GM19467 (cell line): ENCODE measurements at regions not wholly inside any gene's neighbourhood (a gene's known extent, or its start where the extent isn't known, plus 50 kb on each side); places are given as distances from the start of the nearest gene placed in this dataset.
"Not testable (repeated sequence)": the region's sequence is repeated elsewhere in the genome, so short reads cannot be mapped to it uniquely, and the experiment has no call there.

ENCODE experiments used
- ATAC-seq: cut with Tn5 transposase; IDR thresholded peaks from one replicate; pipeline ENCODE4 v1.9.1; 2021; ENCODE audit warnings: mild to moderate bottlenecking, moderate library complexity; ENCODE audit not compliant: unreplicated experiment

- ATAC-seq = no peak
Observed at GRCh38 chr1:94675373-94675772, 133.8 kb upstream of the F3 start.

DNA sequence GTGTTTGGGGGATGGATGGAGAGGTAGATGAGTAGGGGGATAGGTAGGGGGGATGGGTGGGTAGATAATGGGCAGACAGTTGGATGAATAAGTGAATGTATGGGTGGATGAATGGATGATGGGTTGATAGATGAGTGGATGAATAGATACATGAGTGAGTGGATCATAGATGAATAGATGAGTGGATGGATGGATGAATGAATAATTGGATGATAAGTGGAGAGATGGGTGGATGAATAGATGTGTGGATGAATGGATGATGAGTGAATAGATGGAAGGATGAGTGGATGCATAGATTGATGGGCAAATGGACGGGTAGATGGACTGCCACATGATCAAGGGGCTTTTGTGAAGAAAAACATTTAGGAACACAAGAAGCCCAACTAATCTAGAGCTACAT lies 133.3 kb upstream of the F3 start:
- no peak for ATAC-seq

DNA sequence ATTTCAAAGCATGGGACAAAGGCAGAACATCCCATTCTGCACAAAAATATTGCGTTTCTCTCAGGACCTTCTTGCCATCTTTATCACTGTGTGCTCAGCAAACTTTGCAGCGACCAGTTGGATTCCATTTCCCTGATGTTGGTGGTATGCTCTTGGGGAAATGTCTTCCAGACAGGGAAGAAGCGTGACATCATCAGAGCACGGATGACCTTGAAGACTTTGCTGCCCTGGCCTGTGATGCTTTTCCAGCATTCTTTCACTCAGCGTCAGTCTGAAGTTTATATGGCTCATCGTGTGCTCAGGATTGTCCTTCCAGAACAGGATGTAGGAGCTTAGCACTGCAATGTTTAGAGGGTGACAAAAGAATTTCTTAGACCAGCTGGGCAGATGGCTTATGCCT lies 131.4 kb upstream of the F3 start:
- no peak for ATAC-seq

DNA sequence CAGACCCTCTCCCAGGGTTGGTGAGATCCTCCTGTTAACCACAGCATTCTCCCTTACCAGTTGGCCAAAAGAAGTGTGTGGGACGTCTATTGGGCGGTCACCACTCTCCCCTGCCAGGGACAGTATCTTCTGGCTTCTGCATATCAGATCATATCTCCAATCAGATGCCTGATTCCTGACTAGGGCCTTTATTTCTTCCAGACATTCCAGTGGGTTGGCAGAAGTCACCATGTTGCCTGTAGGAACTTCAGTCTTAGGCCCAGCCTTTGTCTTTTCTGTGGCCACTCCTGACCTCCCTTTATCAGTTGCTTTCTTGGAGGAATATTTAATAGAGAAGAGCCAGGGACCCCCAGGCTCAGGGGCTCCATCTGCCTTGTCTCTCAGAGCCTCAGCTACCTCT lies 130.4 kb upstream of the F3 start:
- no peak for ATAC-seq

DNA sequence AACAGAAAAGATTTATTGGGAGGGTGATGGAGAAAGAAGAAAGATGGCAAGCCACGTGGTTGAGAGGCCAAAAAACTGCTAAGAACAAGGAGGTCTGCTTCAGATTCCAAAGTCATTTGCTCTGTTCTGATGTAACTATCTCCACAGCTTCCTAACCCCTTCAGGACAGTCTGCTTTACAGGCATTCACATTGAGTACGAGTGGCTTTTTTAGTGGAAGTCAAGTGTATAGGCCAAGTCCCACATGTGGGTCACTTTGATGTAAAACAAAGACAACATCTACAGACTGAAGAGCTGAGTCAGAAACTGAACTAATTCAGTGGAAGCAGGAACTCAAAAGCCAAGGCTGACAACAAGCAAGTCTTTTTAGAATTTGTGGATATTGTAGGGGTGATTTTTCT lies 128.7 kb upstream of the F3 start:
- ATAC-seq = no peak

GRCh38 chr1:94669198-94669597 lies 127.6 kb upstream of the F3 start:
- ATAC-seq = no peak

DNA sequence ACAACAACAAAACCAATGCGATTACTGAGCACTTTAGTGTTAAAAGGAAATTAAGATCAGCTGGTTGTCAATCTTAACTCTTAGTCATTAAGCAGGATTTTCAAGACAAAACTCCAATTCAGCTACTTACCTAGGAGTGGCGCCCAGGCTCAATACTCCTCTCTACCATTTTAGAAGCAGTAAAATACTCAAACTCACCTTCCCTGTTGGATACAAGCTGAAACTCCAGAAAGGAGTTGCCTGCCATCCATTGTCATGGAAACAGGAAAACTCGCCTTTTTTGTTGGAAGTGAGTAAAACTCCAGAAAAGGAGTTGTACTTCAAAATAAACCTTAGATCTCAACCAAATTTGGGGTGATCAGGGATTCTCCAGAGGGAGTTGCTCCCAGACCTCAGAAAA lies 127.0 kb upstream of the F3 start:
- no peak for ATAC-seq

DNA sequence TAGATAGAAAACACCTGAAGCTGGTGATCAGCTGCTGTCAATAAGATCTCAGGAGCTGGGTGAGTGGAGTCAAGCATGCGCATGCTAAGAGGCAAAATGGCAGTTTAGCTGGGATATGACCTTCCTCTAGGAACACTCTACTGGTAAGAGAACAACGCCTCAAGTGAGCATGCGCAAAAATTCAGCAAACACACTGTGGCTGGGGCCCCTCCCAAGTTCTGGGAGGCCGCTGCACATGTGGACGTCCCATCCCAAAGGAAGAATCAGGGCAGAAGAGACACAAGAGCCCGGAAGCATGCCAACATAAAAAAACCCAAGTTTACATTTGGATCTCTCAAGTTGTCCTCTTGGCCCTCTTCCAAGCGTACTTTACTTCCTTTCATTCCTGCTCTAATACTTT lies 126.3 kb upstream of the F3 start:
- ATAC-seq = no peak

- ATAC-seq = no peak
Observed at GRCh38 chr1:94666797-94667196, 125.2 kb upstream of the F3 start.

GRCh38 chr1:94661431-94661932 lies 119.9 kb upstream of the F3 start:
- ATAC-seq = no peak

- ATAC-seq = no peak
Observed at GRCh38 chr1:94660994-94661393, 119.4 kb upstream of the F3 start.

DNA sequence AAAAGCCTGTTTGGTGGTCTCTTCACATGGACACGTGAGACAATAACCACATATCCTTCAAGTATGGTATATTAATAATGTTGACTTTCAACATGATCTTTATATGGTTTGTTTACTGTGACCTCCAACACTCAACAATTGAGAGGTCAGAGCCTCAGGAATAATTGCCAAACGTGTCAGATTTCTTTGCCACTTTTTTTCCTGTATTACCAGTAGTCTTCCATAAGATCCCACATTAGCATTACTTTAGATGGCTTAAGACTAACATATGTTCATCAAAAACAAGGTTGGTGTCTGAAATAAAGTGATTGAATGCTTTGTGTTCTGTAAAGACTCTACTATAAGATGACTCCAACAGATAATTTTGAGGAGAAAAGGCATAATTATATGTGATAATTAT lies 118.7 kb upstream of the F3 start:
- ATAC-seq = no peak

DNA sequence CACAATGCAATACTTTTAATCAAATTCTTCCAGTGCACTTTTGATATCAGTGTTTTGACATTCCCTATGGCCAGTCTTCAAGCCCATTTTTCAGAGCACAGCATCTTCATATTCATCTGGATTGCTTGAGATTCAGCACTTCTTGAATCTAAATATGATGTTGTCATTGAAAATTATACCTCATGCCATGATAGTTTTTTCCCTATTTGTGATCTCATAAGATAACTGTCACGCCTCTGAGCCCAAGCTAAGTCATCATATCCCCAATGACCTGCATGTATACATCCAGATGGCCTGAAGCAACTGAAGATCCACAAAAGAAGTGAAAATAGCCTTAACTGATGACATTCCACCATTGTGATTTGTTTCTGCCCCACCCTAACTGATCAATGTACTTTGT lies 117.6 kb upstream of the F3 start:
- ATAC-seq = not testable (repeated sequence)

DNA sequence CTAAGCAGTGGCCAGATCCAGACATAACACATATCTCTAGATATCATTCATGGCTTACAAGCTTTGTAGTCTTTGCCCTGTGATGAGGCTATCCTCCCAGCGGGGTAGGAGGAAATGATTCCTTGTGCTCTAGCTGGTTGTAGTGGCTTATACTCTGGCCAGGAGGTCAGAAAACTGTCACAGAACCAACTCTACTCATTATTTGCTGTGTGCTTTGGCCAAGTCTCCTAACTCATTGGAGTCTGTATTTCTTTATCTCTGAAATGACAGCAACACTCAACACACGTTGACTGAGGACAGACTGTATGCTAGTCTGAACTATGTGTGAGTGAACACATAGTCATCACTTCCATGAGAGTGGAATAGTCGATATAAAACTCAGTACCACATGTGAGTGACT lies 116.7 kb upstream of the F3 start:
- ATAC-seq = no peak

DNA sequence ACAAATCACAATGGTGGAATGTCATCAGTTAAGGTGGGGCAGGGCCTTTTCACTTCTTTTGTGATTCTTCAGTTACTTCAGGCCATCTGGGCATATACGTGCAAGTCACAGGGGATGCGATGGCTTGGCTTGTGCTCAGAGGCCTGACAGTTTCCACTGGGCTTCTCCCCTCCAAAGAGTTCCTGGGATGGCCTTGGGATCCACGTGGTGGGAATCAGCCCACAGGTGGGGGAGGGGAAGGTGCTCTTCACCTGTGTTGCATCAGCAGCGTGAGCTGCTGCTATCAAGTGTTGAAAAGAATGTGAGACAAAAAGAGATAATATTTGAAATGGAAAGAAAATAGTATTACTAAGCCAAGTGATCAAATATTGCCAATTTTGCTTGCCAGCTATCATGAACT lies 116.2 kb upstream of the F3 start:
- ATAC-seq = not testable (repeated sequence)

- ATAC-seq = no peak
Observed at GRCh38 chr1:94656967-94657366, 115.4 kb upstream of the F3 start.

DNA sequence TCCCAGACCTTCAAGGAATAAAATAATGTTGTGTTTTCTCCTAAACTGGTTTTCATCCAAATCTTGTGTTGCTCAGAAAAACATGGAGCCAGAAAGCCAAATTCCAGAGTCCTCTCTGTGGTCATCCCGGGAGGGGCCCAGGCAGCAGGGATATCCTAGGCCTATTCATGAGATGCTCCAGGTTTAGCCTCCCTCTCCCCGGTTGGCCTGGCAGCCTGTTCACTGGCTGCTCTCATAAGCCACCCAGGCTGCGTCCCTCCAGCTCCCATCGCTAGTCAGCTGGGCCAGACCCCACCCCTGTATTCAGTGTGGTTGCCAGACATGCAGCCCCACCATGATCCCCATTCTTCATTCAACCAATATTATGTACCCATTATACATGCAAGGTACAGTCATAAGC lies 113.4 kb upstream of the F3 start:
- no peak for ATAC-seq

- ATAC-seq = no peak
Observed at GRCh38 chr1:94654459-94654858, 112.9 kb upstream of the F3 start.

- ATAC-seq = no peak
Observed at GRCh38 chr1:94654031-94654430, 112.5 kb upstream of the F3 start.

DNA sequence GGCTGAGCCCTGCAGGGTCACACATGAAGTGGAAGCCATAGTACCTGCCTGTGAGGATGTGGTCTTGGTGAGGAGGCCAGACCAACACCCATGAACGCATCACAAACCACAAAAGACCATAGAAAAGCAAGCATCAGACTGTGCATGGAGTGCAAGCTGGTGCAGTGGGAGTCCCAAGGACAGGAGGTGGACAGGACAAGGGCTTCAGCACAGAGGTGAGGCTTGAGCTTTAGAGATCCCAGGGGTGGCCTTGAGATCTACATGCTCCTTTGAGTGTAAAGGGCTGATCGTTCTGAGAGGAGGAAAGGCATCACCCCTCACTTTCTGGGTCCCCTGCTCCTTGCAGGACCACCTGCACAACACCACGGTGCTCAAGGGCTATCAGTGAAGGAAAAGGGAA lies 111.9 kb upstream of the F3 start:
- ATAC-seq = no peak

- ATAC-seq = no peak
Observed at GRCh38 chr1:94651076-94651475, 109.5 kb upstream of the F3 start.

- ATAC-seq = no peak
Observed at GRCh38 chr1:94650301-94650700, 108.7 kb upstream of the F3 start.

GRCh38 chr1:94648225-94649007 lies 106.9 kb upstream of the F3 start:
- ATAC-seq = no peak
